ENCODE measurements at regions not wholly inside any gene's neighbourhood (a gene's known extent, or its start where the extent isn't known, plus 50 kb on each side); places are given as distances from the start of the nearest gene placed in this dataset.
"Not testable (repeated sequence)": the region's sequence is repeated elsewhere in the genome, so short reads cannot be mapped to it uniquely, and the experiment has no call there.

- DNase-seq (ENCODE audit: low spot score): no peak
These were observed 131.1 kb downstream of the GLUL start for GRCh38 chr1:182260516-182260915.

GRCh38 chr1:182259968-182260367, 131.6 kb downstream of the GLUL start:
- no peak for DNase-seq (ENCODE audit: low spot score)

- DNase-seq (ENCODE audit: low spot score): peak; percentile 32
These were observed 132.2 kb downstream of the GLUL start for GRCh38 chr1:182259229-182259872.

- no peak for DNase-seq (ENCODE audit: low spot score)
These were observed 134.1 kb downstream of the GLUL start for GRCh38 chr1:182257369-182258063.

GRCh38 chr1:182256931-182257330, 134.7 kb downstream of the GLUL start:
- DNase-seq (ENCODE audit: low spot score): no peak

- no peak for DNase-seq (ENCODE audit: low spot score)
These were observed 136.1 kb downstream of the GLUL start for GRCh38 chr1:182255494-182255893.

GRCh38 chr1:182253319-182253860, 138.2 kb downstream of the GLUL start:
- DNase-seq (ENCODE audit: low spot score): no peak

- DNase-seq (ENCODE audit: low spot score): no peak
These were observed 140.0 kb downstream of the GLUL start for GRCh38 chr1:182251561-182251960.

GRCh38 chr1:182249201-182249676, 142.4 kb downstream of the GLUL start:
- no peak for DNase-seq (ENCODE audit: low spot score)

- no peak for DNase-seq (ENCODE audit: low spot score)
These were observed 142.9 kb downstream of the GLUL start for GRCh38 chr1:182248721-182249120.

- DNase-seq (ENCODE audit: low spot score): not testable (repeated sequence)
These were observed 143.8 kb downstream of the GLUL start for GRCh38 chr1:182247813-182248212.

- no peak for DNase-seq (ENCODE audit: low spot score)
These were observed 144.8 kb downstream of the GLUL start for GRCh38 chr1:182246783-182247182.

GRCh38 chr1:182245040-182245439, 146.6 kb downstream of the GLUL start:
- no peak for DNase-seq (ENCODE audit: low spot score)

GRCh38 chr1:182244451-182244850, 147.1 kb downstream of the GLUL start:
- DNase-seq (ENCODE audit: low spot score): no peak

GRCh38 chr1:182242641-182243040, 148.9 kb downstream of the GLUL start:
- DNase-seq (ENCODE audit: low spot score): no peak

- DNase-seq (ENCODE audit: low spot score): no peak
These were observed 151.5 kb downstream of the GLUL start for GRCh38 chr1:182240085-182240484.

GRCh38 chr1:182238421-182238820, 153.2 kb downstream of the GLUL start:
- DNase-seq (ENCODE audit: low spot score): no peak

- DNase-seq (ENCODE audit: low spot score): no peak
These were observed 154.3 kb downstream of the GLUL start for GRCh38 chr1:182237329-182237728.

GRCh38 chr1:182236651-182237077, 154.9 kb downstream of the GLUL start:
- DNase-seq (ENCODE audit: low spot score): no peak

- peak; percentile 72 for DNase-seq (ENCODE audit: low spot score)
These were observed 155.5 kb downstream of the GLUL start for GRCh38 chr1:182235952-182236650.

GRCh38 chr1:182235604-182235951, 156.0 kb downstream of the GLUL start:
- no peak for DNase-seq (ENCODE audit: low spot score)

GRCh38 chr1:182229921-182230491, 161.6 kb downstream of the GLUL start:
- DNase-seq (ENCODE audit: low spot score): no peak
